ENCODE measurements at regions not wholly inside any gene's neighbourhood (a gene's known extent, or its start where the extent isn't known, plus 50 kb on each side); places are given as distances from the start of the nearest gene placed in this dataset.

- H3K9me3 ChIP-seq (ENCODE audit: control insufficient read depth, insufficient read depth, low read depth, low read length), result no peaks in the 10 kb centered on the region
- ChIA-PET CTCF (no interaction called here), POLR2A (no interaction called here)
- TF ChIP-seq POLR2AphosphoS5 (IDR thresholded peaks at IDR 0.05; ENCODE audit: low read depth, low read length) (no peak), SIN3A (IDR thresholded peaks at IDR 0.05; ENCODE audit: borderline replicate concordance, insufficient read depth, low read depth, low read length) (no peak), TCF7L2 (IDR thresholded peaks at IDR 0.05; ENCODE audit: low read depth, low read length) (no peak)
- TF ChIP-seq, protein P1, sequence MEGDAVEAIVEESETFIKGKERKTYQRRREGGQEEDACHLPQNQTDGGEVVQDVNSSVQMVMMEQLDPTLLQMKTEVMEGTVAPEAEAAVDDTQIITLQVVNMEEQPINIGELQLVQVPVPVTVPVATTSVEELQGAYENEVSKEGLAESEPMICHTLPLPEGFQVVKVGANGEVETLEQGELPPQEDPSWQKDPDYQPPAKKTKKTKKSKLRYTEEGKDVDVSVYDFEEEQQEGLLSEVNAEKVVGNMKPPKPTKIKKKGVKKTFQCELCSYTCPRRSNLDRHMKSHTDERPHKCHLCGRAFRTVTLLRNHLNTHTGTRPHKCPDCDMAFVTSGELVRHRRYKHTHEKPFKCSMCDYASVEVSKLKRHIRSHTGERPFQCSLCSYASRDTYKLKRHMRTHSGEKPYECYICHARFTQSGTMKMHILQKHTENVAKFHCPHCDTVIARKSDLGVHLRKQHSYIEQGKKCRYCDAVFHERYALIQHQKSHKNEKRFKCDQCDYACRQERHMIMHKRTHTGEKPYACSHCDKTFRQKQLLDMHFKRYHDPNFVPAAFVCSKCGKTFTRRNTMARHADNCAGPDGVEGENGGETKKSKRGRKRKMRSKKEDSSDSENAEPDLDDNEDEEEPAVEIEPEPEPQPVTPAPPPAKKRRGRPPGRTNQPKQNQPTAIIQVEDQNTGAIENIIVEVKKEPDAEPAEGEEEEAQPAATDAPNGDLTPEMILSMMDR (IDR thresholded peaks at IDR 0.05), result no peak
- TF ChIP-seq, protein P2, sequence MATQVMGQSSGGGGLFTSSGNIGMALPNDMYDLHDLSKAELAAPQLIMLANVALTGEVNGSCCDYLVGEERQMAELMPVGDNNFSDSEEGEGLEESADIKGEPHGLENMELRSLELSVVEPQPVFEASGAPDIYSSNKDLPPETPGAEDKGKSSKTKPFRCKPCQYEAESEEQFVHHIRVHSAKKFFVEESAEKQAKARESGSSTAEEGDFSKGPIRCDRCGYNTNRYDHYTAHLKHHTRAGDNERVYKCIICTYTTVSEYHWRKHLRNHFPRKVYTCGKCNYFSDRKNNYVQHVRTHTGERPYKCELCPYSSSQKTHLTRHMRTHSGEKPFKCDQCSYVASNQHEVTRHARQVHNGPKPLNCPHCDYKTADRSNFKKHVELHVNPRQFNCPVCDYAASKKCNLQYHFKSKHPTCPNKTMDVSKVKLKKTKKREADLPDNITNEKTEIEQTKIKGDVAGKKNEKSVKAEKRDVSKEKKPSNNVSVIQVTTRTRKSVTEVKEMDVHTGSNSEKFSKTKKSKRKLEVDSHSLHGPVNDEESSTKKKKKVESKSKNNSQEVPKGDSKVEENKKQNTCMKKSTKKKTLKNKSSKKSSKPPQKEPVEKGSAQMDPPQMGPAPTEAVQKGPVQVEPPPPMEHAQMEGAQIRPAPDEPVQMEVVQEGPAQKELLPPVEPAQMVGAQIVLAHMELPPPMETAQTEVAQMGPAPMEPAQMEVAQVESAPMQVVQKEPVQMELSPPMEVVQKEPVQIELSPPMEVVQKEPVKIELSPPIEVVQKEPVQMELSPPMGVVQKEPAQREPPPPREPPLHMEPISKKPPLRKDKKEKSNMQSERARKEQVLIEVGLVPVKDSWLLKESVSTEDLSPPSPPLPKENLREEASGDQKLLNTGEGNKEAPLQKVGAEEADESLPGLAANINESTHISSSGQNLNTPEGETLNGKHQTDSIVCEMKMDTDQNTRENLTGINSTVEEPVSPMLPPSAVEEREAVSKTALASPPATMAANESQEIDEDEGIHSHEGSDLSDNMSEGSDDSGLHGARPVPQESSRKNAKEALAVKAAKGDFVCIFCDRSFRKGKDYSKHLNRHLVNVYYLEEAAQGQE (IDR thresholded peaks at IDR 0.05; ENCODE audit: insufficient read depth in 1 of 2, low read depth in 2 of 2, low read length in 1 of 2), result no peak
- no peak for DNase-seq (ENCODE audit: low read depth, low spot score)
- ATAC-seq, result no peak
- H3K36me3 ChIP-seq (ENCODE audit: control insufficient read depth, insufficient read depth, low read length), result no peaks in the 10 kb centered on the region
- no peaks in the 10 kb centered on the region for H3K27me3 ChIP-seq (ENCODE audit: control insufficient read depth, insufficient read depth, low read length)
- no peak overlapping the region for H3K27ac ChIP-seq (ENCODE audit: low read length)
- in situ Hi-C loops (cut with HindIII; ENCODE audit: low pct_unique_long_range_greater_than_20kb, low sequenced_read_pairs), result no loop called here
- no TSS peak for BruUV-seq (replicated peaks)
- intact Hi-C loops (cut with micrococcal nuclease; ENCODE audit: unreplicated experiment), result no loop called here
- no peak overlapping the region for H3K4me3 ChIP-seq (ENCODE audit: low read depth in 2 of 2, low read length in 2 of 2)
- H3K4me1 ChIP-seq (ENCODE audit: control insufficient read depth, insufficient read depth, low read length), result no peaks in the 10 kb centered on the region
Observed at GRCh38 chr20:11588875-11589274, 328.8 kb upstream of the BTBD3 start.

GRCh38 chr20:11591965-11592364, 325.7 kb upstream of the BTBD3 start:
- no peak for ATAC-seq
- Histone ChIP-seq H3K36me3 (ENCODE audit: control insufficient read depth, insufficient read depth, low read length) (no peaks in the 10 kb centered on the region), H3K4me1 (ENCODE audit: control insufficient read depth, insufficient read depth, low read length) (no peaks in the 10 kb centered on the region), H3K4me3 (ENCODE audit: low read depth in 2 of 2, low read length in 2 of 2) (no peak overlapping the region), H3K9me3 (ENCODE audit: control insufficient read depth, insufficient read depth, low read depth, low read length) (no peaks in the 10 kb centered on the region), H3K27ac (ENCODE audit: low read length) (no peak overlapping the region), H3K27me3 (ENCODE audit: control insufficient read depth, insufficient read depth, low read length) (no peaks in the 10 kb centered on the region)
- intact Hi-C loops (cut with micrococcal nuclease; ENCODE audit: unreplicated experiment) (loop anchor here (2.0 kb wide), 1 partner anchor 15 kb away; no protein-coding TSS in a partner anchor), in situ Hi-C loops (cut with HindIII; ENCODE audit: low pct_unique_long_range_greater_than_20kb, low sequenced_read_pairs) (no loop called here)
- CTCF ChIA-PET, result no interaction called here
- TF ChIP-seq POLR2AphosphoS5 (IDR thresholded peaks at IDR 0.05; ENCODE audit: low read depth, low read length), result no peak
- TF ChIP-seq, protein P1 (IDR thresholded peaks at IDR 0.05), result no peak
- TF ChIP-seq TCF7L2 (IDR thresholded peaks at IDR 0.05; ENCODE audit: low read depth, low read length), result no peak
- TF ChIP-seq SIN3A (IDR thresholded peaks at IDR 0.05; ENCODE audit: borderline replicate concordance, insufficient read depth, low read depth, low read length), result no peak
- TF ChIP-seq, protein P2 (IDR thresholded peaks at IDR 0.05; ENCODE audit: insufficient read depth in 1 of 2, low read depth in 2 of 2, low read length in 1 of 2), result no peak
- no TSS peak for BruUV-seq (replicated peaks)
- DNase-seq (ENCODE audit: low read depth, low spot score), result no peak
- POLR2A ChIA-PET, result no interaction called here

Measured in Panc1 (cell line).